HFF-Myc (cell line): ENCODE measurements at regions not wholly inside any gene's neighbourhood (a gene's known extent, or its start where the extent isn't known, plus 50 kb on each side); places are given as distances from the start of the nearest gene placed in this dataset.

Experiments
- DNase-seq: peaks from one replicate; pipeline ENCODE4 v3.0.0-alpha.2; 2011; ENCODE audit warnings: low read depth; ENCODE audit errors: extremely low read depth
- H3K4me3 ChIP-seq: replicated peaks from 2 replicates; pipeline ENCODE4 v1.5.1; 2011; ENCODE audit warnings: low read depth, mild to moderate bottlenecking, control low read depth, low read length
- CTCF ChIP-seq: IDR thresholded peaks from 2 replicates; pipeline ENCODE4 v1.5.1; 2012; ENCODE audit warnings: mild to moderate bottlenecking, low read depth, low read length, control low read depth; ENCODE audit errors: missing control alignments

- TF ChIP-seq CTCF: no peak
- H3K4me3 ChIP-seq: no peak overlapping the region
- DNase-seq: no peak
Measured at GRCh38 chr16:76819226-76819916, 371.6 kb upstream of the MON1B start.

- no peak overlapping the region for H3K4me3 ChIP-seq
- DNase-seq: no peak
- TF ChIP-seq CTCF: no peak
Measured at GRCh38 chr16:76824221-76824620, 366.8 kb upstream of the MON1B start.

GRCh38 chr16:76824791-76825190, 366.2 kb upstream of the MON1B start:
- H3K4me3 ChIP-seq: no peak overlapping the region
- DNase-seq: no peak
- TF ChIP-seq CTCF: no peak

- no peak overlapping the region for H3K4me3 ChIP-seq
- DNase-seq: no peak
- TF ChIP-seq CTCF: no peak
Measured at GRCh38 chr16:76835339-76835738, 355.7 kb upstream of the MON1B start.

GRCh38 chr16:76835779-76836300, 355.1 kb upstream of the MON1B start:
- TF ChIP-seq CTCF: no peak
- H3K4me3 ChIP-seq: no peak overlapping the region
- no peak for DNase-seq

GRCh38 chr16:76837872-76838271, 353.1 kb upstream of the MON1B start:
- H3K4me3 ChIP-seq: no peak overlapping the region
- no peak for TF ChIP-seq CTCF
- no peak for DNase-seq

- no peak for DNase-seq
Measured at GRCh38 chr16:76854234-76854633, 336.8 kb upstream of the MON1B start.

More at GRCh38 chr16:76854234-76854633, 336.8 kb upstream of the MON1B start:
- TF ChIP-seq CTCF: no peak
- no peak overlapping the region for H3K4me3 ChIP-seq
